A673 (cell line): ENCODE measurements at regions not wholly inside any gene's neighbourhood (a gene's known extent, or its start where the extent isn't known, plus 50 kb on each side); places are given as distances from the start of the nearest gene placed in this dataset.

ENCODE experiments used
- EZH2 ChIP-seq: fragments of 200-600 bp; sonication (generic); IDR thresholded peaks from 2 replicates; pipeline ENCODE4 v1.6.1; 2017; ENCODE audit warnings: borderline replicate concordance, low read depth, mild to moderate bottlenecking, mixed read lengths, antibody characterized with exemption, low read length; ENCODE audit not compliant: poor library complexity, severe bottlenecking
- TF ChIP-seq, protein P1 (sequence below): fragments of 300-800, 200-600 bp; sonication (generic); conservative IDR thresholded peaks from 2 replicates; pipeline ENCODE4 v1.5.1; 2017; ENCODE audit warnings: low read depth, mild to moderate bottlenecking, antibody characterized with exemption, low read length, moderate library complexity, mixed read lengths

DNA sequence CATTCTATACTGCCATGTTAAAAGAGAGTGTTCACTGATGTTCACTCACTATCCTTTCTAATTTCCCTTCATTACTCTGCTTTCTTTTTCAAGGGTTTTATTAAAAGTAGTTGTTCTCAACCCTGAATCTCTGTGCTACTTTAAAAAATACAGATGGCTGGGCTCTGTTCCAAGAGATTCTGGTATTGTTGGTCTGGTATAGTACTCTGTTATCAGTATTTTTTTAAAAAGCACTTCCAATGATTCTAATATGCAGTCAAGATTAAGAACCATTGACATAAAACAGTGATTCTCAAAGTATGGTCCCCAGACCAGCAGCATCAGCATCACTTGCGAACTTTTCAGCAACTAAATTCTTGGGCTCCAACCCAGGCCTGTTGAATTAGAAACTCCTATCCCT, 77.0 kb upstream of the STARD4 start:
- no peak for TF ChIP-seq EZH2
- TF ChIP-seq, protein P1, sequence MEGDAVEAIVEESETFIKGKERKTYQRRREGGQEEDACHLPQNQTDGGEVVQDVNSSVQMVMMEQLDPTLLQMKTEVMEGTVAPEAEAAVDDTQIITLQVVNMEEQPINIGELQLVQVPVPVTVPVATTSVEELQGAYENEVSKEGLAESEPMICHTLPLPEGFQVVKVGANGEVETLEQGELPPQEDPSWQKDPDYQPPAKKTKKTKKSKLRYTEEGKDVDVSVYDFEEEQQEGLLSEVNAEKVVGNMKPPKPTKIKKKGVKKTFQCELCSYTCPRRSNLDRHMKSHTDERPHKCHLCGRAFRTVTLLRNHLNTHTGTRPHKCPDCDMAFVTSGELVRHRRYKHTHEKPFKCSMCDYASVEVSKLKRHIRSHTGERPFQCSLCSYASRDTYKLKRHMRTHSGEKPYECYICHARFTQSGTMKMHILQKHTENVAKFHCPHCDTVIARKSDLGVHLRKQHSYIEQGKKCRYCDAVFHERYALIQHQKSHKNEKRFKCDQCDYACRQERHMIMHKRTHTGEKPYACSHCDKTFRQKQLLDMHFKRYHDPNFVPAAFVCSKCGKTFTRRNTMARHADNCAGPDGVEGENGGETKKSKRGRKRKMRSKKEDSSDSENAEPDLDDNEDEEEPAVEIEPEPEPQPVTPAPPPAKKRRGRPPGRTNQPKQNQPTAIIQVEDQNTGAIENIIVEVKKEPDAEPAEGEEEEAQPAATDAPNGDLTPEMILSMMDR = no peak
